WTC11 (cell line): ENCODE measurements at regions not wholly inside any gene's neighbourhood (a gene's known extent, or its start where the extent isn't known, plus 50 kb on each side); places are given as distances from the start of the nearest gene placed in this dataset.

Experiments
- ATAC-seq: fragments of 200-7000 bp; cut with Tn5 transposase; 2 replicates; pipeline ENCODE4 v1.10.0; 2021; ENCODE audit warnings: mild to moderate bottlenecking, moderate library complexity
- CTCF ChIA-PET: fragments of 300-600 bp; sonication (Branson Sonifier 250); formaldehyde crosslinking; loops from one replicate; lab custom pipeline; 2021; ENCODE audit warnings: antibody characterized with exemption; lab: Charles Lee
- POLR2A ChIA-PET: fragments of 350-600 bp; sonication (Branson Sonifier 250); formaldehyde crosslinking; loops from one replicate; lab custom pipeline; 2021; ENCODE audit warnings: antibody characterized with exemption; lab: Charles Lee
- DNase-seq: peaks from one replicate; pipeline ENCODE4 v3.0.0; 2021; ENCODE audit warnings: low spot score
- H3K27ac Mint-ChIP-seq: 2 replicates; pipeline ENCODE4 v1.8.0; 2021; ENCODE audit warnings: mixed read lengths
- H3K27me3 Mint-ChIP-seq: 2 replicates; pipeline ENCODE4 v1.8.0; 2021; ENCODE audit warnings: low read depth, mild to moderate bottlenecking, moderate library complexity, mixed read lengths
- H3K36me3 Mint-ChIP-seq: 2 replicates; pipeline ENCODE4 v1.8.0; 2021; ENCODE audit warnings: mixed read lengths
- H3K4me1 Mint-ChIP-seq: 2 replicates; pipeline ENCODE4 v1.8.0; 2022; ENCODE audit warnings: mixed read lengths
- H3K4me3 Mint-ChIP-seq: 2 replicates; pipeline ENCODE4 v1.8.0; 2021; ENCODE audit warnings: mild to moderate bottlenecking, moderate library complexity, mixed read lengths
- H3K9me3 Mint-ChIP-seq: 2 replicates; pipeline ENCODE4 v1.8.0; 2021; ENCODE audit warnings: mixed read lengths
- ELF4 ChIP-seq: sonication (generic); formaldehyde crosslinking; IDR thresholded peaks from 2 replicates; pipeline ENCODE4 v1.8.1; 2022; ENCODE audit warnings: low read depth, mild to moderate bottlenecking, moderate library complexity, missing genetic modification reagents
- GRHL2 ChIP-seq: fragments of 250-450 bp; sonication (Bioruptor Pico); IDR thresholded peaks from 2 replicates; pipeline ENCODE4 v1.8.0; 2022; ENCODE audit warnings: mild to moderate bottlenecking, moderate library complexity; ENCODE audit not compliant: insufficient replicate concordance, severe bottlenecking
- IRF2 ChIP-seq: sonication (generic); formaldehyde crosslinking; IDR thresholded peaks from 2 replicates; pipeline ENCODE4 v1.8.0; 2022; ENCODE audit warnings: low read depth, missing genetic modification reagents, borderline replicate concordance
- KAT7 ChIP-seq: sonication (generic); formaldehyde crosslinking; IDR thresholded peaks from 2 replicates; pipeline ENCODE4 v1.8.1; 2023; ENCODE audit warnings: missing genetic modification reagents, mild to moderate bottlenecking, borderline replicate concordance
- MXD4 ChIP-seq: fragments of 250-450 bp; sonication (Bioruptor Pico); IDR thresholded peaks from 2 replicates; pipeline ENCODE4 v1.8.0; 2021; ENCODE audit warnings: mild to moderate bottlenecking, moderate library complexity, borderline replicate concordance
- NFE2L1 ChIP-seq: sonication (generic); formaldehyde crosslinking; IDR thresholded peaks from 2 replicates; pipeline ENCODE4 v1.8.1; 2023; ENCODE audit warnings: missing genetic modification reagents
- NFYB ChIP-seq: sonication (generic); formaldehyde crosslinking; conservative IDR thresholded peaks from 2 replicates; pipeline ENCODE4 v1.8.0; 2022; ENCODE audit warnings: low read depth, missing genetic modification reagents
- RELA ChIP-seq: sonication (generic); formaldehyde crosslinking; IDR thresholded peaks from 2 replicates; pipeline ENCODE4 v1.8.1; 2022; ENCODE audit warnings: missing genetic modification reagents, mild to moderate bottlenecking, borderline replicate concordance
- TEAD4 ChIP-seq: sonication (generic); formaldehyde crosslinking; IDR thresholded peaks from 2 replicates; pipeline ENCODE4 v1.8.0; 2022; ENCODE audit warnings: mild to moderate bottlenecking, missing genetic modification reagents
- ZNF121 ChIP-seq: sonication (generic); formaldehyde crosslinking; IDR thresholded peaks from 2 replicates; pipeline ENCODE4 v1.8.0; 2023; ENCODE audit warnings: missing genetic modification reagents
- ZNF219 ChIP-seq: sonication (generic); formaldehyde crosslinking; IDR thresholded peaks from 2 replicates; pipeline ENCODE4 v1.8.0; 2023; ENCODE audit warnings: missing genetic modification reagents, mild to moderate bottlenecking, borderline replicate concordance
- ZNF232 ChIP-seq: sonication (generic); formaldehyde crosslinking; IDR thresholded peaks from 2 replicates; pipeline ENCODE4 v1.8.0; 2022; ENCODE audit warnings: mild to moderate bottlenecking, missing genetic modification reagents
- ZNF396 ChIP-seq: fragments of 250-450 bp; sonication (Bioruptor Pico); IDR thresholded peaks from 2 replicates; pipeline ENCODE4 v1.8.0; 2021; ENCODE audit warnings: mild to moderate bottlenecking, moderate library complexity, borderline replicate concordance
- ZNF671 ChIP-seq: fragments of 250-450 bp; sonication (Bioruptor Pico); IDR thresholded peaks from 2 replicates; pipeline ENCODE4 v1.8.0; 2021; ENCODE audit warnings: mild to moderate bottlenecking
- TF ChIP-seq, protein P1 (sequence below): fragments of 250-450 bp; sonication (Bioruptor Pico); IDR thresholded peaks from 2 replicates; pipeline ENCODE4 v2.1.2; 2022; ENCODE audit warnings: mild to moderate bottlenecking, moderate library complexity
- TF ChIP-seq, protein P2 (sequence below): sonication (generic); formaldehyde crosslinking; IDR thresholded peaks from 2 replicates; pipeline ENCODE4 v1.8.1; 2022; ENCODE audit warnings: mild to moderate bottlenecking, moderate library complexity, missing genetic modification reagents
- TF ChIP-seq, protein P3 (sequence below): sonication (generic); formaldehyde crosslinking; IDR thresholded peaks from 2 replicates; pipeline ENCODE4 v1.8.0; 2022; ENCODE audit warnings: mild to moderate bottlenecking, missing genetic modification reagents
- TF ChIP-seq, protein P4 (sequence below): sonication (generic); formaldehyde crosslinking; IDR thresholded peaks from 2 replicates; pipeline ENCODE4 v1.8.0; 2022; ENCODE audit warnings: mild to moderate bottlenecking, missing genetic modification reagents
- TF ChIP-seq, protein P5 (sequence below): fragments of 200-600 bp; IDR thresholded peaks from 2 replicates; pipeline ENCODE4 v1.8.0; 2022; ENCODE audit warnings: antibody characterized with exemption
- TF ChIP-seq, protein P6 (sequence below): sonication (generic); formaldehyde crosslinking; IDR thresholded peaks from 2 replicates; pipeline ENCODE4 v1.8.0; 2023; ENCODE audit warnings: missing genetic modification reagents
- TF ChIP-seq, protein P7 (sequence below): sonication (generic); formaldehyde crosslinking; IDR thresholded peaks from 2 replicates; pipeline ENCODE4 v1.8.1; 2023; ENCODE audit warnings: mild to moderate bottlenecking, missing genetic modification reagents, moderate library complexity
- TF ChIP-seq, protein P8 (sequence below): sonication (generic); formaldehyde crosslinking; IDR thresholded peaks from 2 replicates; pipeline ENCODE4 v1.8.1; 2023; ENCODE audit warnings: mild to moderate bottlenecking, moderate library complexity, missing genetic modification reagents

DNA sequence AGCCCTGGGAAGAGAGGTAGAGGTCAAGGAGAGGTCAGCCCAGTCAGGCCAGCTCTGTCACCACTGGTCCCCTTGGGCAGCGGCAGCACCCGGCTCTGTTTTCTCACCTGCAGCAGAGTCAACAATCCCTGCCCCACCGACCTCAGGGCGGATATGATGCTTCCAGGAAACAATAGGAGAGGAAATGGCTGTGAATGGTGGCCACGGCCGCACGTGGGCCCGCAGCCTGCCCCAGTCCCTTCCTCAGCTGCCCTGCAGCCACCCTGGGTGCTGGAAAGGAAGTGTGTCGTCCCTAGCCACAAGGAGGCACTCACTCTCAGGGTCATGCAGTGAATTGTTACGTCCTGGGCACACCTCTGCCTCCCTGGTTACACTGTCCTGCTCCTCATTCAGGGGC, 92.5 kb upstream of the ENPP6 start (continued):
- TF ChIP-seq ZNF219 (CRISPR knock-in tag) (no peak), MXD4 (no peak), KAT7 (CRISPR knock-in tag) (no peak), NFE2L1 (CRISPR knock-in tag) (no peak)
- TF ChIP-seq, protein P1, sequence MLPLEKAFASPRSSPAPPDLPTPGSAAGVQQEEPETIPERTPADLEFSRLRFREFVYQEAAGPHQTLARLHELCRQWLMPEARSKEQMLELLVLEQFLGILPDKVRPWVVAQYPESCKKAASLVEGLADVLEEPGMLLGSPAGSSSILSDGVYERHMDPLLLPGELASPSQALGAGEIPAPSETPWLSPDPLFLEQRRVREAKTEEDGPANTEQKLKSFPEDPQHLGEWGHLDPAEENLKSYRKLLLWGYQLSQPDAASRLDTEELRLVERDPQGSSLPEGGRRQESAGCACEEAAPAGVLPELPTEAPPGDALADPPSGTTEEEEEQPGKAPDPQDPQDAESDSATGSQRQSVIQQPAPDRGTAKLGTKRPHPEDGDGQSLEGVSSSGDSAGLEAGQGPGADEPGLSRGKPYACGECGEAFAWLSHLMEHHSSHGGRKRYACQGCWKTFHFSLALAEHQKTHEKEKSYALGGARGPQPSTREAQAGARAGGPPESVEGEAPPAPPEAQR (CRISPR knock-in tag), result no peak
- TF ChIP-seq, protein P2, sequence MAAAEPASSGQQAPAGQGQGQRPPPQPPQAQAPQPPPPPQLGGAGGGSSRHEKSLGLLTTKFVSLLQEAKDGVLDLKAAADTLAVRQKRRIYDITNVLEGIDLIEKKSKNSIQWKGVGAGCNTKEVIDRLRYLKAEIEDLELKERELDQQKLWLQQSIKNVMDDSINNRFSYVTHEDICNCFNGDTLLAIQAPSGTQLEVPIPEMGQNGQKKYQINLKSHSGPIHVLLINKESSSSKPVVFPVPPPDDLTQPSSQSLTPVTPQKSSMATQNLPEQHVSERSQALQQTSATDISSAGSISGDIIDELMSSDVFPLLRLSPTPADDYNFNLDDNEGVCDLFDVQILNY, result no peak
- TF ChIP-seq, protein P3, sequence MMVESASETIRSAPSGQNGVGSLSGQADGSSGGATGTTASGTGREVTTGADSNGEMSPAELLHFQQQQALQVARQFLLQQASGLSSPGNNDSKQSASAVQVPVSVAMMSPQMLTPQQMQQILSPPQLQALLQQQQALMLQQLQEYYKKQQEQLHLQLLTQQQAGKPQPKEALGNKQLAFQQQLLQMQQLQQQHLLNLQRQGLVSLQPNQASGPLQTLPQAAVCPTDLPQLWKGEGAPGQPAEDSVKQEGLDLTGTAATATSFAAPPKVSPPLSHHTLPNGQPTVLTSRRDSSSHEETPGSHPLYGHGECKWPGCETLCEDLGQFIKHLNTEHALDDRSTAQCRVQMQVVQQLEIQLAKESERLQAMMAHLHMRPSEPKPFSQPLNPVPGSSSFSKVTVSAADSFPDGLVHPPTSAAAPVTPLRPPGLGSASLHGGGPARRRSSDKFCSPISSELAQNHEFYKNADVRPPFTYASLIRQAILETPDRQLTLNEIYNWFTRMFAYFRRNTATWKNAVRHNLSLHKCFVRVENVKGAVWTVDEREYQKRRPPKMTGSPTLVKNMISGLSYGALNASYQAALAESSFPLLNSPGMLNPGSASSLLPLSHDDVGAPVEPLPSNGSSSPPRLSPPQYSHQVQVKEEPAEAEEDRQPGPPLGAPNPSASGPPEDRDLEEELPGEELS (CRISPR knock-in tag), result peak; percentile 42; the same call in 1 of the 2 replicates
- TF ChIP-seq, protein P4, sequence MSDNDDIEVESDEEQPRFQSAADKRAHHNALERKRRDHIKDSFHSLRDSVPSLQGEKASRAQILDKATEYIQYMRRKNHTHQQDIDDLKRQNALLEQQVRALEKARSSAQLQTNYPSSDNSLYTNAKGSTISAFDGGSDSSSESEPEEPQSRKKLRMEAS (CRISPR knock-in tag), result no peak
- TF ChIP-seq, protein P5, sequence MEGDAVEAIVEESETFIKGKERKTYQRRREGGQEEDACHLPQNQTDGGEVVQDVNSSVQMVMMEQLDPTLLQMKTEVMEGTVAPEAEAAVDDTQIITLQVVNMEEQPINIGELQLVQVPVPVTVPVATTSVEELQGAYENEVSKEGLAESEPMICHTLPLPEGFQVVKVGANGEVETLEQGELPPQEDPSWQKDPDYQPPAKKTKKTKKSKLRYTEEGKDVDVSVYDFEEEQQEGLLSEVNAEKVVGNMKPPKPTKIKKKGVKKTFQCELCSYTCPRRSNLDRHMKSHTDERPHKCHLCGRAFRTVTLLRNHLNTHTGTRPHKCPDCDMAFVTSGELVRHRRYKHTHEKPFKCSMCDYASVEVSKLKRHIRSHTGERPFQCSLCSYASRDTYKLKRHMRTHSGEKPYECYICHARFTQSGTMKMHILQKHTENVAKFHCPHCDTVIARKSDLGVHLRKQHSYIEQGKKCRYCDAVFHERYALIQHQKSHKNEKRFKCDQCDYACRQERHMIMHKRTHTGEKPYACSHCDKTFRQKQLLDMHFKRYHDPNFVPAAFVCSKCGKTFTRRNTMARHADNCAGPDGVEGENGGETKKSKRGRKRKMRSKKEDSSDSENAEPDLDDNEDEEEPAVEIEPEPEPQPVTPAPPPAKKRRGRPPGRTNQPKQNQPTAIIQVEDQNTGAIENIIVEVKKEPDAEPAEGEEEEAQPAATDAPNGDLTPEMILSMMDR, result no peak

DNA sequence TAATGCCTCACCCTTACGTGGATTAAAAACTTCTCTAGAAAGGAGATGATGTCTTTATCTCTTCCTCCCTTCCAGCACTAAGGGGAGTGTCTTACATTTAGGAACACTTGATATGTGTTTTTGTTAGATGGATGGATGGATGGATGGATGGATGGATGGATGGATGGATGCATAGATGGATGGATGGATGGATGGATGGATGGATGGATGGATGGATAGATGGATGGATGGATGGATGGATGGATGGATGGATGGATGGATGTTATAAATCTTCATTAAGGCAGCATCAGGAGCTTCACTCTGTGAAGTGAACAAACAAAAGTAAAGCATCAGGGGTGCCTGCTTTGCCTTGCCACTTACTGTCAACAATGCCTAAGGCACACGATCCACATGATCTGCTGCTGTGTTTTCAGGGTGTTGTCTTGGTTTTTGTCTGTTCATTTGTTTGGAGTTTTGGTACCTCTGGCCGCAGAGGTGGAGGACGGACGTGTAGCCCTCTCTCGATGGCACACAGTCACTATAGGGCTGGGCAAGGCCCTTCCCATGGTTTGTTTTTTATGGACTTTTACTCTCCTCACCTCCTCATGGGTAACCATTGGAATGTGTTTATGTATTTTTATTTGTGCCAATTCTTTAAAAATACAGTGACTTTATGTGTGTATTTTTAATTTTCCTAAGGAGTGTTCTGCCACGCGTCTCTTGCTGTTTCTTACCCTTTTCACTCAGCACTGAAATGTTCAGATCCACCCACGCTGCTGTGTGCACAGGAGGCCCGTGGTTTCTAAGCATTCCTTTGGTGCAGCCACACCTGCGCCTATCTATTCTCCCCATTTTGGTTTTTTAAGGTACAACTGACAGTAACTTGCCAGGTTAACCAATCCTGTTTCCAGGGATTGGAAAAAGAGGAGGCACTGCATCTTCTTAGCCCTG, 91.8 kb upstream of the ENPP6 start:
- H3K27me3 Mint-ChIP-seq, result no peaks in the 10 kb centered on the region
- H3K4me3 Mint-ChIP-seq, result no peak overlapping the region
- no peak for DNase-seq
- no peak for ATAC-seq
- POLR2A ChIA-PET, result no interaction called here
- H3K36me3 Mint-ChIP-seq, result peaks cover 6% of the 10 kb centered on the region
- no peak for TF ChIP-seq KAT7 (CRISPR knock-in tag)
- TF ChIP-seq, protein P6, sequence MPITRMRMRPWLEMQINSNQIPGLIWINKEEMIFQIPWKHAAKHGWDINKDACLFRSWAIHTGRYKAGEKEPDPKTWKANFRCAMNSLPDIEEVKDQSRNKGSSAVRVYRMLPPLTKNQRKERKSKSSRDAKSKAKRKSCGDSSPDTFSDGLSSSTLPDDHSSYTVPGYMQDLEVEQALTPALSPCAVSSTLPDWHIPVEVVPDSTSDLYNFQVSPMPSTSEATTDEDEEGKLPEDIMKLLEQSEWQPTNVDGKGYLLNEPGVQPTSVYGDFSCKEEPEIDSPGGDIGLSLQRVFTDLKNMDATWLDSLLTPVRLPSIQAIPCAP (CRISPR knock-in tag), result no peak
- no peak for TF ChIP-seq NFYB (CRISPR knock-in tag)
- TF ChIP-seq ZNF232 (CRISPR knock-in tag), result no peak
- TF ChIP-seq, protein P7, sequence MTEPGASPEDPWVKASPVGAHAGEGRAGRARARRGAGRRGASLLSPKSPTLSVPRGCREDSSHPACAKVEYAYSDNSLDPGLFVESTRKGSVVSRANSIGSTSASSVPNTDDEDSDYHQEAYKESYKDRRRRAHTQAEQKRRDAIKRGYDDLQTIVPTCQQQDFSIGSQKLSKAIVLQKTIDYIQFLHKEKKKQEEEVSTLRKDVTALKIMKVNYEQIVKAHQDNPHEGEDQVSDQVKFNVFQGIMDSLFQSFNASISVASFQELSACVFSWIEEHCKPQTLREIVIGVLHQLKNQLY (CRISPR knock-in tag), result no peak
- TF ChIP-seq ZNF396 (CRISPR knock-in tag), result no peak
- no peak for TF ChIP-seq RELA
- no peak for TF ChIP-seq TEAD4
- TF ChIP-seq GRHL2, result no peak
- no peak for TF ChIP-seq ELF4
- TF ChIP-seq ZNF671 (CRISPR knock-in tag), result no peak
- TF ChIP-seq, protein P2, result no peak
- TF ChIP-seq, protein P8, sequence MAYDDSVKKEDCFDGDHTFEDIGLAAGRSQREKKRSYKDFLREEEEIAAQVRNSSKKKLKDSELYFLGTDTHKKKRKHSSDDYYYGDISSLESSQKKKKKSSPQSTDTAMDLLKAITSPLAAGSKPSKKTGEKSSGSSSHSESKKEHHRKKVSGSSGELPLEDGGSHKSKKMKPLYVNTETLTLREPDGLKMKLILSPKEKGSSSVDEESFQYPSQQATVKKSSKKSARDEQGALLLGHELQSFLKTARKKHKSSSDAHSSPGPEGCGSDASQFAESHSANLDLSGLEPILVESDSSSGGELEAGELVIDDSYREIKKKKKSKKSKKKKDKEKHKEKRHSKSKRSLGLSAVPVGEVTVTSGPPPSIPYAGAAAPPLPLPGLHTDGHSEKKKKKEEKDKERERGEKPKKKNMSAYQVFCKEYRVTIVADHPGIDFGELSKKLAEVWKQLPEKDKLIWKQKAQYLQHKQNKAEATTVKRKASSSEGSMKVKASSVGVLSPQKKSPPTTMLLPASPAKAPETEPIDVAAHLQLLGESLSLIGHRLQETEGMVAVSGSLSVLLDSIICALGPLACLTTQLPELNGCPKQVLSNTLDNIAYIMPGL (CRISPR knock-in tag), result no peak
- no peak for TF ChIP-seq IRF2 (CRISPR knock-in tag)
- no peak for TF ChIP-seq ZNF121 (CRISPR knock-in tag)
- TF ChIP-seq, all 79 proteins: peak for 0
- H3K27ac Mint-ChIP-seq, result no peak overlapping the region
- H3K4me1 Mint-ChIP-seq, result peaks cover 24% of the 10 kb centered on the region
- peaks cover 18% of the 10 kb centered on the region for H3K9me3 Mint-ChIP-seq
- CTCF ChIA-PET, result interaction anchor here (0.9 kb wide), 1 partner anchor 76 kb away, joined by 3 read pairs; no protein-coding TSS in a partner anchor
